Thoracic aorta (tissue), 2 donors: ENCODE measurements at regions not wholly inside any gene's neighbourhood (a gene's known extent, or its start where the extent isn't known, plus 50 kb on each side); places are given as distances from the start of the nearest gene placed in this dataset.

Source experiments
- ATAC-seq: fragments of 150-250 bp; one replicate; pipeline ENCODE4 v1.8.0; 2017; ENCODE audit warnings: low read depth; ENCODE audit not compliant: insufficient number of reproducible peaks, low FRiP score
- DNase-seq: peaks from one replicate; pipeline ENCODE4 v3.0.0-alpha.2; 2020; ENCODE audit warnings: low spot score
- H3K27ac ChIP-seq, 2 donors: fragments of 200-600 bp; sonication (generic); 1 replicate in 1 of 2; 2 replicates in 1 of 2; pipeline ENCODE4 v1.5.1; 2016; ENCODE audit warnings: mild to moderate bottlenecking in 2 of 2, moderate library complexity in 2 of 2
- H3K27me3 ChIP-seq: fragments of 200-600 bp; sonication (generic); replicated peaks from 2 replicates; pipeline ENCODE4 v1.6.0; 2016; ENCODE audit warnings: mild to moderate bottlenecking; ENCODE audit not compliant: insufficient read depth
- H3K36me3 ChIP-seq: fragments of 200-600 bp; sonication (generic); one replicate; pipeline ENCODE4 v1.5.1; 2016
- H3K4me1 ChIP-seq, 2 donors: fragments of 200-600 bp; sonication (generic); 1 replicate in 1 of 2; 2 replicates in 1 of 2; pipeline versions ENCODE4 v1.5.1 to v1.6.0; 2016; ENCODE audit warnings: low read depth in 2 of 2, mild to moderate bottlenecking in 1 of 2; ENCODE audit not compliant: control insufficient read depth in 1 of 2
- H3K4me3 ChIP-seq: fragments of 200-600 bp; sonication (generic); 2 replicates; pipeline ENCODE4 v1.5.1; 2016; ENCODE audit warnings: mild to moderate bottlenecking
- H3K9me3 ChIP-seq: fragments of 200-600 bp; sonication (generic); 2 replicates; pipeline ENCODE4 v1.5.1; 2016
- TF ChIP-seq, protein P1 (sequence below): fragments of 200-600 bp; sonication (generic); IDR thresholded peaks from one replicate; pipeline ENCODE4 v1.5.1; 2019; ENCODE audit warnings: antibody characterized with exemption

DNA sequence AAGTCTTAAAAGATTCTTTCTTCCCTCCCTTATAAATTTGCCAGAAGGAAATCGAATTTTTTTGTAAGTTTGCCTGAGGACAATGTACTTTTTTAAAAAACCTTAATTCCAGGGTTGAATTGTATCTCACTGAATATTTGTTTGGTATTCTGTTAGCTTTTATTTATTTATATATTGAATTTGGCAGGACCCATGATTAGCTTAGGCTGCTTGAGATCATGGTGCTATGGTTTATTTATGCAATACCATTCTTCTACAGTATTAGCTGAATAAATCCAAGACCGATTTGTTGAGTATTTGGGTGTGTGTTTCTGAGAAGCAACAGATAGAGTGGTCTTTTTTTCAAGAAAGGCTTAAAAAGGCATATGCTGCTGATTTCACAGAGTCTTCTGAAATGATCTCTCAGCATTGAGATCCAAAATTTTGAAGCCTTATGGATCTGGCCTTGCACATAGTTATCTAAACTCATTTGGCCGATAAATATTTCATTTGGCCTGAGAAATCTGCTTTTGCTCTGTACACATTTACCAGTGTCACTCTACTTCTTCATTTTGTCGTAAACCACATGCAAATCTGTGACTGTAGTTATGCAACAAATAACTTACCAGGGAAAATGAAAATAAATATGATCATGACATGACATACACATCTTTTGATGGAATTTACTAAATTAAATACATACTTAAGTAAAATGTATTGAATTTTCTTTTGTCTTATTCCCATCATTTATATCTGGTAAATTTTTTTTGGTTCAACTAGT is 265.8 kb upstream of the FLRT2 start:
- H3K9me3 ChIP-seq, result no peaks in the 10 kb centered on the region
- no peaks in the 10 kb centered on the region for H3K36me3 ChIP-seq
- no peaks in the 10 kb centered on the region for H3K27me3 ChIP-seq
- no peaks in the 10 kb centered on the region for H3K4me1 ChIP-seq
- no peak overlapping the region for H3K27ac ChIP-seq
- no peak for ATAC-seq
- no peak overlapping the region for H3K4me3 ChIP-seq
- TF ChIP-seq, protein P1, sequence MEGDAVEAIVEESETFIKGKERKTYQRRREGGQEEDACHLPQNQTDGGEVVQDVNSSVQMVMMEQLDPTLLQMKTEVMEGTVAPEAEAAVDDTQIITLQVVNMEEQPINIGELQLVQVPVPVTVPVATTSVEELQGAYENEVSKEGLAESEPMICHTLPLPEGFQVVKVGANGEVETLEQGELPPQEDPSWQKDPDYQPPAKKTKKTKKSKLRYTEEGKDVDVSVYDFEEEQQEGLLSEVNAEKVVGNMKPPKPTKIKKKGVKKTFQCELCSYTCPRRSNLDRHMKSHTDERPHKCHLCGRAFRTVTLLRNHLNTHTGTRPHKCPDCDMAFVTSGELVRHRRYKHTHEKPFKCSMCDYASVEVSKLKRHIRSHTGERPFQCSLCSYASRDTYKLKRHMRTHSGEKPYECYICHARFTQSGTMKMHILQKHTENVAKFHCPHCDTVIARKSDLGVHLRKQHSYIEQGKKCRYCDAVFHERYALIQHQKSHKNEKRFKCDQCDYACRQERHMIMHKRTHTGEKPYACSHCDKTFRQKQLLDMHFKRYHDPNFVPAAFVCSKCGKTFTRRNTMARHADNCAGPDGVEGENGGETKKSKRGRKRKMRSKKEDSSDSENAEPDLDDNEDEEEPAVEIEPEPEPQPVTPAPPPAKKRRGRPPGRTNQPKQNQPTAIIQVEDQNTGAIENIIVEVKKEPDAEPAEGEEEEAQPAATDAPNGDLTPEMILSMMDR, result no peak
- DNase-seq, result no peak

DNA sequence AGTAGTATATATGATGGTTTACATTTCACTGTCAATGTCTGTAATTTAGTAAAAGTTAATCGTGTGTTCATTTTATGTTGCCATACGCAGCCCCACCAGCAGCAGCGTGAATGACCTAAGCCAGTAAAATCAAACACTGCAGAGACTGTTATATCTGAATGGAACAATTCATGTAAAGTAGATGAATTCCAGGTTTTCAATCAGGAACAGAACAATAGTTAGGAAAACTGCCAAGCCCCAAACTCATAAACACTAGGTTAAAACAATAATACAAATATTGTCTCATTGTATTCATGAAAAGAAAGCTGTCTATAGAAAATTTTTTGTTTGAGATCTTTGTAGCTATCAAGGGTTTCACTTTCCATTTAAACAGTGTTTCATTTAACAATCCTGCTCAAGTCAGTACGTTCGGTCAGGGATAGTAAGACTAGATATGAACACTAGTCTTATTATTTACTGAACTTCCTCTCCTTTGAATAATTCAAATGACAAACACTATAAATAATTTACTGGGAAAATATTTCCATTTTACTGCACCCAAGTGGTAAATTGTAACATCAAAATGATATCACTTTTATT is 256.8 kb upstream of the FLRT2 start:
- TF ChIP-seq, protein P1, result no peak
- no peaks in the 10 kb centered on the region for H3K27me3 ChIP-seq
- no peak overlapping the region for H3K4me3 ChIP-seq
- H3K27ac ChIP-seq, result no peak overlapping the region
- no peaks in the 10 kb centered on the region for H3K36me3 ChIP-seq
- no peaks in the 10 kb centered on the region for H3K9me3 ChIP-seq
- ATAC-seq (no peak), DNase-seq (no peak)
- no peaks in the 10 kb centered on the region for H3K4me1 ChIP-seq

DNA sequence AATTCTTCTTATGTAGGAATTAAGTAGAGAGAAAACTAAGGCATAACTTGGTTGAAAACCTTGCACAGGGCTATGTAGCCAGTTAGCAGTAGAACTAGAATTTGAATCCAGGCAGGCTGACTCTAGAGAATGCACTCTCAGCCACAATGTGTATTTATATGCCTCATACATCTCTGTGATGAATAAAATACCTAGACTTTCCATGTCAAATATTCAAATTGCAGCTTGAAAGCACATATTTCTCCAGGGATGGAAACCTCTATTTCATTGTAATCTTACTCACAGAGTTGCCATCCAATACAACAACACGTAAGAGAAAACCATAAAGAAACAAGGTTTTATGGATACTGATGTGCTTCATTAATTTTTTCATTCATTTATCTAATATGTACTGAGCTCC is 256.0 kb upstream of the FLRT2 start:
- H3K9me3 ChIP-seq, result no peaks in the 10 kb centered on the region
- H3K4me3 ChIP-seq, result no peak overlapping the region
- no peak overlapping the region for H3K27ac ChIP-seq
- no peaks in the 10 kb centered on the region for H3K36me3 ChIP-seq
- ATAC-seq (no peak), DNase-seq (no peak)
- TF ChIP-seq, protein P1, result no peak
- no peaks in the 10 kb centered on the region for H3K27me3 ChIP-seq
- H3K4me1 ChIP-seq, result no peaks in the 10 kb centered on the region

DNA sequence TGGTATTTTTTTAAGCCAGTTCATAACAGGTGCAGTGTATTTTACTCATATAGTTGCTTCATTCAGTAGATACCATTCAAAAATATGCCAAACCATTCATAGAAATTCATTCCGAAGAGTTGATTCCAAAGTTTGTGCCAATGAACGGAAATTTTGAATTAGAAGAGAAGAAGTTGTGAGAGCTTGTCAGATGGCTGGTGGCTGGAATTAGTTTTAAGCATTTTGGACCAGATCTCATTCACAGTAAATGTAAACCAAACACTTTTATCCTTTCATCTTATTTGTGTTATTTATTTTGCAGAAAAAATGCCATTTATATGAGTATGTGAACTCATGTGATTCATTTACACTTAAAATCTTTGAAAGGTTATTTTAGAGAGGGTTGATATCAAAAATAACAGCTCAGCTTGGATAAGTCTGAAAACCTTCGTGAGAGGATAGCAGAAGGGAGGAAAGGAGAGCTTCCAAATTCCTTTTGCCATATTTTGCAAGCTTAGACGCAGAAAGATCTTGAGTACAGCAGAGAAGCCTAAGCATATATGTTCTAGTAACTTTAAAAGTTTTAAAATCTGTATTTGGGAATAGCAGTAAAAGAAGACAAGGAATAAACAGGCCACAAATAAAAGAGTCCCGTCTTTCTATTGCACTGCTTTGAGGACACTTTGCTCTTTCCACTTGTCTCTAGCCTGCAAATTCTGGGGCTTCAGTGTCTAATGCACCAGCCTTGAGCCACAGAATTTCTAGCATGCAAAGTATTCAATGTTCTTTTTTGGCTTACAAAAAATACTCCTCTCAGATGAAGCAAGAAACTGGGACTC is 253.6 kb upstream of the FLRT2 start:
- Histone ChIP-seq H3K4me1 (no peaks in the 10 kb centered on the region), H3K27me3 (no peaks in the 10 kb centered on the region), H3K9me3 (no peaks in the 10 kb centered on the region), H3K27ac (no peak overlapping the region), H3K4me3 (no peak overlapping the region), H3K36me3 (no peaks in the 10 kb centered on the region)
- DNase-seq (no peak), ATAC-seq (no peak)
- TF ChIP-seq, protein P1, result no peak

DNA sequence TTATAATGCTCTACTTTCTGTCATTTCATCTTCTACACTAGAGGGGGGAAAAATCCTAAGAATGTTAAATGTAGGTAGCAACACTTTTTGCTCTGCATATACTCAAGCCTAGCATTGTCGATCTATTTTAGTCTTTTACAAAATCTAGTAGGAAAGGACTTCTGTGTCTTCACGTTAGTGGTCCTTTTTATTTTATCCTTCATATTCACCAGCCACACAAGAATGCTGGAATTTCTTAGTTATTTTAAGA is 253.0 kb upstream of the FLRT2 start:
- Histone ChIP-seq H3K27me3 (no peaks in the 10 kb centered on the region), H3K4me3 (no peak overlapping the region), H3K4me1 (no peaks in the 10 kb centered on the region), H3K36me3 (no peaks in the 10 kb centered on the region), H3K9me3 (no peaks in the 10 kb centered on the region), H3K27ac (no peak overlapping the region)
- ATAC-seq (no peak), DNase-seq (no peak)
- TF ChIP-seq, protein P1, result no peak
